TTC549 (cell line): ENCODE measurements at regions not wholly inside any gene's neighbourhood (a gene's known extent, or its start where the extent isn't known, plus 50 kb on each side); places are given as distances from the start of the nearest gene placed in this dataset.

Source experiments
- FAIRE-seq: peaks from 2 replicates; lab custom pipeline; 2012; peaks lifted over from hg19 to GRCh38; lab: Jason Lieb, UNC

- no peak for FAIRE-seq
Observed at GRCh38 chr1:81053826-81054225, 746.9 kb upstream of the ADGRL2 start.

- FAIRE-seq: no peak
Observed at GRCh38 chr1:81052162-81052561, 748.6 kb upstream of the ADGRL2 start.

DNA sequence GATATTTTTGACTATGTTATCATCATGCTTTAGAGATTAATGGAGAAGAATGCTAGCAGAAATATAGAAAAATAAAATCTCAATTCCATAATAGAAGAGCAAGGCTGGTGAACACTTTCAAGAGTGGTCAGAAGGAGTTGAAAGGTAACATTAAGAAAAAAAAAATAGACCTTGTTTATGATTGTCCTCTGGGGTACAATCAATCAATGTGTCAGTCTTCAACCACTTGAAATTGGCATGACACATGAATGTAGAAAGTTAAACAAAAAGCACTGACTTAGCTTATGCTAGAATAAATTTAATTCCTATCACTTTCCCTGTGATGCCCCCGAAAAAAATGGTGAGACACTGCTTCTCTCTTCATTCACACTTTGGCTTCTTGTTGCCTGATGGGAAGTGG lies 750.3 kb upstream of the ADGRL2 start:
- FAIRE-seq: no peak

DNA sequence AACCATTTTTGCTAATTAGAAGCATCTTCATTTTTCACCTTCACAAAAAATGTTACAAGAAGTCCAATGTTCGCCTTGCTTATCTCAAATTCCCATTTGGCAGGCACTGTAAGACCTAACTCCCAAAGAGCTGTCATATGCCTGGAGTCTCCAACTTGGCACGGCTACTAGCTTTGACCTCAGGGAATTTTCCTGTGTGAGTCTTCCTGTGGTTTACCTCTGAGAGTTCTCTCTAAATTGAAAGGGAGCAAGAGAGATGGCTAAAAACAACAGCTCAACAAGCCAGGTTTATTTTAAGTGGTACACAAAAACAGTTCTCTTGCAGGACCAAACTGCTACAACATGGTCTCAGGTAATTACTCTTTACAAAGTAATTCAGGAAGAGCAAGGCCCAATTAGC lies 756.0 kb upstream of the ADGRL2 start:
- FAIRE-seq: no peak

DNA sequence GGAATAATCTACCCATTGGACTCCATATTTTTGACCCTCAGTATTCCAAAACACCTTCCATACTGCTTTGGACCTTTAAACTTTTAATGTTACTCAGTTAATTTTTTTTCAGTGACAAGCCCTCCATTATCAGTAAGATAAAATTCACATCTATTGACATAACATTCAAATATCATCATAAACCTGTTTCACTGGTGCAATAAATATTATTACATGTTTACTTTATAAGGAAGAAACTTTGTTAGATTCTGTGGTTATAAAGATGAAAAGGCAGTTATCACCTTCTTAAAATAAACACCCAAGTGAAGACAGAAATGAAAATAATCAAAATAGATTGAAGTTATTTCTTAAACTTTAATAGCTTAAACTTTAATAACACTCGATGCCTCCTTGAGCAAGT lies 758.5 kb upstream of the ADGRL2 start:
- no peak for FAIRE-seq

- FAIRE-seq: no peak
Observed at GRCh38 chr1:81034291-81034690, 766.4 kb upstream of the ADGRL2 start.

GRCh38 chr1:81032973-81033425 lies 767.7 kb upstream of the ADGRL2 start:
- FAIRE-seq: no peak

GRCh38 chr1:81032374-81032773 lies 768.4 kb upstream of the ADGRL2 start:
- FAIRE-seq: no peak

DNA sequence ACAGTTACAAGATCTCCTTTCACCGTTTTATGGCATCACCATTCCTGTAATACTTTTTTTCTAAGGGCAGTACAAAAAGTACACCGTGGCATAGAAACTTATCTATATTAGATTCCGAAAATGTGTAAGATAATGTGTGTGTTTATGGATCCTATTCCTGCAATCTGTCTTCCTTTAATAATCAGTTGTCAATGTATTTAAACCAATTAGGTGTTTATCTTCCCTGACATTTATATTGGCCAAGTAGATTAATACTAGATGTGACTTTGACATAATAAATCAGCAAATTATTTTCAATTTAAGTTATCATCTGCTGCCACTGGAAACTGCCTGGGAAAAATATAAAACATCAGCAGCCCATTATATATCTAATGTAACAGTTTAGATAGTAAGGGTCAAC lies 770.3 kb upstream of the ADGRL2 start:
- FAIRE-seq: no peak

DNA sequence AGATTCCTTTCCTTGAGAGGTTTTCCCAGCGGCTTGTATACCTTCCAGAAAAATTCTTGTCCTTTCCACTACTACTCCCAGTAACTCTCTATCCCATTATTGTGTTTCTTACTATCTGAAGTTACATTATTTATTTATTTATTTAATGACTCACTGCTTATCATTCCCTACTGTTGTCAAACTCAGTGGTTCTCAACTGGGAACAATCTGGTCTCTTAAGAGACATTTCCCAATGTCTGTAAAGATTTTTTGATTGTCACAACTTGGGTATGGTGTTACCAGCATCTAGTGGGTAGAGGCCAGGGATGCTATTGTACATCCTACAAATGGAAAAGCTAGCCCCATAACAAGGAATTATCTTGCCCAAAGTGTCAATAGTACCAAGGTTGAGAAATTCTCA lies 771.5 kb upstream of the ADGRL2 start:
- FAIRE-seq: no peak

- no peak for FAIRE-seq
Observed at GRCh38 chr1:81023187-81023724, 777.5 kb upstream of the ADGRL2 start.

- FAIRE-seq: no peak
Observed at GRCh38 chr1:81021134-81021533, 779.6 kb upstream of the ADGRL2 start.

DNA sequence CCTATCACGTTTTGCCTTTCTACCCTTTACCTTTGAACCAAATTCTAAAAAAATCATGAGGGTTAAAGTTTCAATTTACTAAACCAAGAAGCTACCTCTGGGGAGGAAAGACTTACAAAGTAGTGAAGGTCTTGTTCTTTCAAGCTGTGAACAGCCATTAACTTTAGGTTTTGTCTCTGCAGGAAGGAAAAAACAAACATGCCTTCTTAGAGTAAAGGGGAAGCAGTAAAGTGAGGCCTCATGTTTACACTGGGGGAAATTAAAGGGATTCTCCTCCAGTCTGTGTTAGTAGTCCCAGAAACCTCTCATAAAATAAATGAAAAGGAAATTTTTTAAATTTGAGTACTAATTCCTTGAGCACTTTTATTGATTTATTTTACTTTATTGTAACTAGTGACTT lies 780.2 kb upstream of the ADGRL2 start:
- FAIRE-seq: no peak

GRCh38 chr1:81010126-81010525 lies 790.6 kb upstream of the ADGRL2 start:
- no peak for FAIRE-seq

DNA sequence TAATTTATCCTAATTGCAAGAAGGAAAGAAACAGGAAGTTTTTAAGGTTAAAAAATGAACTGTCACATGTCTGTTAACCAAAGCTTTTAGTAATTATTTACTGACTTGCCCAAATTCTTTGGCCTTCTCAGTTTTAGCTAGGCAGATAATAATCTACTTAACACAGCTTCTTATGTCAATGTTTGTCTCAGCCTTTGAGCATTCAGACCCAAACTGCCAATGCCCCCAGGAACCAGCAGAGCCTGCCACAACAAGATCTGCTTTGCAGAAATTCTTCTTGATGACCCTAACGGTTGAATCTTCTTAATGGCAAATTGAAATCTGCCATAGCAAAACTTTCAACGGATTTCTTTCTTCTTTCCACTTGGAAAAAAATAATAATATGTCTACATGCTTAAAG lies 792.4 kb upstream of the ADGRL2 start:
- no peak for FAIRE-seq

GRCh38 chr1:81007024-81007423 lies 793.7 kb upstream of the ADGRL2 start:
- FAIRE-seq: no peak

GRCh38 chr1:81006502-81006901 lies 794.2 kb upstream of the ADGRL2 start:
- FAIRE-seq: no peak

- no peak for FAIRE-seq
Observed at GRCh38 chr1:81004011-81004410, 796.7 kb upstream of the ADGRL2 start.

DNA sequence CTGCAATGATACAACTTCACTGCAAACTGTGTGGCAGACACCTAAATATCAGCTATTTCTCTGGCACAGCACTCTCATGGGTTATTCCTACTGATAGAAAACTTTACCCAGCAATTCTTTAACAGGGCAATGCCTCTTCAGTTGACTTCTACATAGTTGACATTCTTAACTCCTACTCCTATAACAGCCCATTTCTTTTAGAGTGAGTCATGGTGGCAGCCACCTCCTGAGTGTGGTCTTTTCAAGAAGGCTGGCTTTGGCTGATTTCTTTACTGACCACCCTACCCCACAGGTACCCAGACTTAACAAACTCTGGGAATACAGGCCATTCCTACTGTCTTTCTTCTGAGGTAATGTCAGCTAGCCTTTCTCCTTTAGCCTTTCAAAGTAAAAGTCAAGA lies 805.8 kb upstream of the ADGRL2 start:
- FAIRE-seq: no peak

- FAIRE-seq: no peak
Observed at GRCh38 chr1:80994038-80994437, 806.7 kb upstream of the ADGRL2 start.

GRCh38 chr1:80993154-80993980 lies 807.4 kb upstream of the ADGRL2 start:
- no peak for FAIRE-seq

- FAIRE-seq: no peak
Observed at GRCh38 chr1:80989455-80989854, 811.3 kb upstream of the ADGRL2 start.

DNA sequence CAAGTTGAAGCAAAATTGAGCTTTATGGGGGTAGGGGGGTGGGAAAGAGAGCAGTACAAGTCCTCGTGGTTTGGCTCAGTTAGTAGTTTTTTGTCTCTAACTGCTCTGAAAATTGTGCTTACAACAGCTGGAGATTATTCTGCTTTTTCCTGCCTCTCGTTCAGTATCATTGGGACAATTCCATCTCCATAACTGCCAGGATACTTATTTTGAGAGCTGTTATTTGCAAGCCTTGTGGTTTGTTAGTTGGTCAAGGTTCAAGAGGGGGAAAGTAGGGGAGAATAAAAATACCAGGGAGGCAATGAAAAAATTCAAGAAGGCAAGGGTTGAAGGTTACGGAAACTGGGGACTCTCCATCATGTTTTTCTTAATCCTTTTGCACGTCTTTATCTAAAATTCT lies 811.8 kb upstream of the ADGRL2 start:
- no peak for FAIRE-seq

DNA sequence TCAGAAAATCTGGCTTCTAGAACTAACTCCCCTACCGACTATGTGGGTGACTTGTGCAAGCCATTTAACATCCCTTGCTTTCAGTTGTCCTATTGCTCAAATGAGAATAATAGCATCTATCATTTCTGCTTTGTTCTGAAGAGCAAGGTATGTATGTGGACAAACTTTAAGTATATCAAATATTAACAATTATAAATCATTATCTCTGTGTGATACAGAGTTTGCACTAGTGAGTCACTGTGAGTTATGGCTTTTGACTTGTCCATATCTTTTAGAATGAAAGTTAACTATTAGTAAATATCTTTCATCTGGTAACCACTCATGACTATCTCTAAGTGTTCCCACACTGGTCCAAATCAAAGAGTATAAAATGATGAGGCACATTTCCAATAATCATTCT lies 812.9 kb upstream of the ADGRL2 start:
- no peak for FAIRE-seq
